ENCODE measurements at regions not wholly inside any gene's neighbourhood (a gene's known extent, or its start where the extent isn't known, plus 50 kb on each side); places are given as distances from the start of the nearest gene placed in this dataset.

- H3K27me3 Mint-ChIP-seq, result no peaks in the 10 kb centered on the region
- H3K4me1 Mint-ChIP-seq (ENCODE audit: low read depth), result peaks cover 20% of the 10 kb centered on the region
- DNase-seq (ENCODE audit: low spot score, unreplicated experiment), result no peak
- H3K36me3 Mint-ChIP-seq (ENCODE audit: insufficient read depth), result no peaks in the 10 kb centered on the region
- TF ChIP-seq, protein P1, sequence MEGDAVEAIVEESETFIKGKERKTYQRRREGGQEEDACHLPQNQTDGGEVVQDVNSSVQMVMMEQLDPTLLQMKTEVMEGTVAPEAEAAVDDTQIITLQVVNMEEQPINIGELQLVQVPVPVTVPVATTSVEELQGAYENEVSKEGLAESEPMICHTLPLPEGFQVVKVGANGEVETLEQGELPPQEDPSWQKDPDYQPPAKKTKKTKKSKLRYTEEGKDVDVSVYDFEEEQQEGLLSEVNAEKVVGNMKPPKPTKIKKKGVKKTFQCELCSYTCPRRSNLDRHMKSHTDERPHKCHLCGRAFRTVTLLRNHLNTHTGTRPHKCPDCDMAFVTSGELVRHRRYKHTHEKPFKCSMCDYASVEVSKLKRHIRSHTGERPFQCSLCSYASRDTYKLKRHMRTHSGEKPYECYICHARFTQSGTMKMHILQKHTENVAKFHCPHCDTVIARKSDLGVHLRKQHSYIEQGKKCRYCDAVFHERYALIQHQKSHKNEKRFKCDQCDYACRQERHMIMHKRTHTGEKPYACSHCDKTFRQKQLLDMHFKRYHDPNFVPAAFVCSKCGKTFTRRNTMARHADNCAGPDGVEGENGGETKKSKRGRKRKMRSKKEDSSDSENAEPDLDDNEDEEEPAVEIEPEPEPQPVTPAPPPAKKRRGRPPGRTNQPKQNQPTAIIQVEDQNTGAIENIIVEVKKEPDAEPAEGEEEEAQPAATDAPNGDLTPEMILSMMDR (IDR thresholded peaks at IDR 0.05; ENCODE audit: unreplicated experiment), result no peak
- H3K4me3 Mint-ChIP-seq (ENCODE audit: low read depth), result no peak overlapping the region
- H3K27ac Mint-ChIP-seq, result no peak overlapping the region
- no peaks in the 10 kb centered on the region for H3K9me3 Mint-ChIP-seq (ENCODE audit: low read depth)
Measured at GRCh38 chr1:106222403-106222802, 834.1 kb upstream of the PRMT6 start.

DNA sequence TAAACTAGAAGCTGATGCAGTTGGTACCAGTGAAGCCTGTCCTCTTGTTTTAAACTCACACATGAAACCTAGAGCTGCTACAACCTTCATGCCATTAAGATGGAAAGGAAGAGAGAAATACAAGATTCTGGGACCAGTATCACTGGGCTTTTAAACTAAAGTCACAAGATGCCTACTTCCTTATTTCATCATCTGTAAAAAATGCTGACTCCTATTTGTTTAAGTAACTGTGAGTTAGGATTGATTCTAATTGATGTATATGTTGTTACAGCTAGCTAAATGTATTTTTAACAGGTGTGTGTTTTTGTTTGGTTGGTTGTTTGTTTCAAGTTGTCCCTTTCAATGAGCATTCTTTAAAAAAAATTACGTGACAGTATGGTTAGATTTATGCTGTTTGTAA lies 833.3 kb upstream of the PRMT6 start:
- H3K4me1 Mint-ChIP-seq (ENCODE audit: low read depth), result peaks cover 22% of the 10 kb centered on the region
- no peaks in the 10 kb centered on the region for H3K9me3 Mint-ChIP-seq (ENCODE audit: low read depth)
- TF ChIP-seq, protein P1 (IDR thresholded peaks at IDR 0.05; ENCODE audit: unreplicated experiment), result no peak
- H3K36me3 Mint-ChIP-seq (ENCODE audit: insufficient read depth), result no peaks in the 10 kb centered on the region
- H3K27ac Mint-ChIP-seq, result peak overlapping the region; percentile 83
- no peak for DNase-seq (ENCODE audit: low spot score, unreplicated experiment)
- no peaks in the 10 kb centered on the region for H3K27me3 Mint-ChIP-seq
- no peak overlapping the region for H3K4me3 Mint-ChIP-seq (ENCODE audit: low read depth)

GRCh38 chr1:106224426-106224825 lies 832.0 kb upstream of the PRMT6 start:
- Mint-ChIP-seq H3K9me3 (ENCODE audit: low read depth) (no peaks in the 10 kb centered on the region), H3K27me3 (no peaks in the 10 kb centered on the region), H3K4me1 (ENCODE audit: low read depth) (peaks cover 22% of the 10 kb centered on the region), H3K27ac (no peak overlapping the region), H3K4me3 (ENCODE audit: low read depth) (no peak overlapping the region), H3K36me3 (ENCODE audit: insufficient read depth) (no peaks in the 10 kb centered on the region)
- TF ChIP-seq, protein P1 (IDR thresholded peaks at IDR 0.05; ENCODE audit: unreplicated experiment), result no peak
- no peak for DNase-seq (ENCODE audit: low spot score, unreplicated experiment)

DNA sequence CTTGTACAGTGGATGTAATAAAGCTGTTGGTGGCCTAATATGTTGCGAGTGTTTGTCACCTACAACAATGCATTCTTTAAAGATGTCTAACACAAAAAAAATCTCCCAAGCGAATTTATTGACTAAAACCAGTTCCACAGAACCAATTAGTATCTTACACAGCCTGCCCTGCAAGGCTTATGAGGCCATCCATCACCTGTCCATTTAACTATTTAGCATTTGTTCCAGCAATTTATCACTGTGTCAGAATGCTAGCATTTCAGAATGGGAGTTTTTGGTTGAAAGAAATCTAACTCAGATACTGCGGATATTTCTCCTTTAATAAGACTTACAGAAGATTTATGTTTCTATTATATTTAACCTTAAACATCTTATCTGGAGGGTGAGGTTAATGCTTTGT lies 831.1 kb upstream of the PRMT6 start:
- TF ChIP-seq, protein P1 (IDR thresholded peaks at IDR 0.05; ENCODE audit: unreplicated experiment), result no peak
- Mint-ChIP-seq H3K4me3 (ENCODE audit: low read depth) (no peak overlapping the region), H3K4me1 (ENCODE audit: low read depth) (peaks cover 22% of the 10 kb centered on the region), H3K9me3 (ENCODE audit: low read depth) (no peaks in the 10 kb centered on the region), H3K36me3 (ENCODE audit: insufficient read depth) (no peaks in the 10 kb centered on the region), H3K27ac (no peak overlapping the region), H3K27me3 (no peaks in the 10 kb centered on the region)
- no peak for DNase-seq (ENCODE audit: low spot score, unreplicated experiment)

- DNase-seq (ENCODE audit: low spot score, unreplicated experiment), result no peak
- Mint-ChIP-seq H3K27ac (no peak overlapping the region), H3K36me3 (ENCODE audit: insufficient read depth) (no peaks in the 10 kb centered on the region), H3K9me3 (ENCODE audit: low read depth) (no peaks in the 10 kb centered on the region), H3K27me3 (no peaks in the 10 kb centered on the region), H3K4me3 (ENCODE audit: low read depth) (no peak overlapping the region), H3K4me1 (ENCODE audit: low read depth) (peaks cover 29% of the 10 kb centered on the region)
- TF ChIP-seq, protein P1 (IDR thresholded peaks at IDR 0.05; ENCODE audit: unreplicated experiment), result no peak
Measured at GRCh38 chr1:106226550-106226949, 829.9 kb upstream of the PRMT6 start.

Data from progenitor cell of endocrine pancreas (in vitro differentiated cells).